Thyroid gland (tissue), 4 donors: ENCODE measurements at regions not wholly inside any gene's neighbourhood (a gene's known extent, or its start where the extent isn't known, plus 50 kb on each side); places are given as distances from the start of the nearest gene placed in this dataset.

Experiments used
- CTCF ChIP-seq, 6 experiments: fragments of 200-600 bp in 3 of 6; fragments of 450-650 bp in 3 of 6; sonication (generic) in 3 of 6; IDR thresholded peaks; one replicate each; pipeline ENCODE4 v1.5.1; 2016 to 2019; ENCODE audit warnings: antibody characterized with exemption in 6 of 6, mild to moderate bottlenecking in 2 of 6, inconsistent platforms in 1 of 6, moderate library complexity in 1 of 6
- POLR2A ChIP-seq, 2 donors: fragments of 450-650 bp; IDR thresholded peaks; one replicate each; pipeline ENCODE4 v1.6.1; 2017; ENCODE audit warnings: antibody characterized with exemption in 2 of 2, mild to moderate bottlenecking in 2 of 2, moderate library complexity in 1 of 2

- TF ChIP-seq CTCF (IDR thresholded peaks at IDR 0.05) (no peak), POLR2A (IDR thresholded peaks at IDR 0.05) (no peak)
Observed at GRCh38 chr13:76697288-76697687, 188.9 kb downstream of the KCTD12 start.
